RKO (cell line): ENCODE measurements at regions not wholly inside any gene's neighbourhood (a gene's known extent, or its start where the extent isn't known, plus 50 kb on each side); places are given as distances from the start of the nearest gene placed in this dataset.
"Not testable (repeated sequence)": the region's sequence is repeated elsewhere in the genome, so short reads cannot be mapped to it uniquely, and the experiment has no call there.

Experiments
- DNase-seq: peaks from one replicate; pipeline ENCODE4 v3.0.0-alpha.2; 2016; ENCODE audit warnings: low spot score

DNA sequence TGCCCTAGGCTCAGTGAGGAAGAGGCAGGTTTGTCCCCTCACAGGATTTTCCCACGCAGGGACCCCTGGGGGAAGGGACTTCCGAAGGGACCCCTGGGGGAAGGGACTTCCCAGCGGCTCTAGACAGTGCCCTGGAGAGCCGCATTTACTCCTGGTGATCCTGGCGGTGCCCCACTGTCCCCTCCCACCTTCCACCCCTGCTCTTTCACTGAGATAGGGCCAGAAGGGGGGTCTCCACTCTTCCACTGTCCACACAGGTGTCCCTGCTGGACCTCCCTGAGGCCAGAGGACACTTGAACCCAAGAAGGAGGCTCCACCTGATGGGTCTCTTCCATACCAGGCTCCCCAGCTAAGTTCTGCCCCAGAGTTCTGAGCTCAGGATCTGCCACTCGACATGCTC, 1333.9 kb downstream of the BRD1 start:
- DNase-seq: no peak

- DNase-seq: peak; percentile 74
Measured at GRCh38 chr22:48492366-48493320, 1335.0 kb downstream of the BRD1 start.

DNA sequence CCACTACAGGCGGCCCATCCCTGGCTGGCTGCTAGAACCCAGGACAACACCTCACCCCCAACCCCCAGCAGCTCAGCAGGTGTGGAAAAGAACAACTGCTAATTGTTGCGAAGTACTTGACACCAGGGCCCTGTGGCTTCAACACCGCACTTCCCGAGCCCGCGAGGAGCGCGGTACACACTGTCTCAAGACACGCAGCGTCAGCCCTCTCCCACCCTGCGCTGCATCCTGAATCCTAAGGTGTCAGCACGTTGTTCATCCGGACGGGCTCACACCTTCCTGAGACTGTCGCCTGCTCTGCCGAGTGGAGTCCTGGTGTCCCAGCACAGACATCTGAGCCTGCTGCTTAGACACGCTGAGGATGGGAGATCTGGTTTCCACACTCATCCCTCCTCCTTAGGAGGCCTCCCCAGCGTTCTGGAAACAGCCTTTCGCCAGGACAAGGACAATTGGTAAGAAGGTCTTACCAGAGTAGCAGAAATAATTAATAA, 1336.2 kb downstream of the BRD1 start:
- no peak for DNase-seq

DNA sequence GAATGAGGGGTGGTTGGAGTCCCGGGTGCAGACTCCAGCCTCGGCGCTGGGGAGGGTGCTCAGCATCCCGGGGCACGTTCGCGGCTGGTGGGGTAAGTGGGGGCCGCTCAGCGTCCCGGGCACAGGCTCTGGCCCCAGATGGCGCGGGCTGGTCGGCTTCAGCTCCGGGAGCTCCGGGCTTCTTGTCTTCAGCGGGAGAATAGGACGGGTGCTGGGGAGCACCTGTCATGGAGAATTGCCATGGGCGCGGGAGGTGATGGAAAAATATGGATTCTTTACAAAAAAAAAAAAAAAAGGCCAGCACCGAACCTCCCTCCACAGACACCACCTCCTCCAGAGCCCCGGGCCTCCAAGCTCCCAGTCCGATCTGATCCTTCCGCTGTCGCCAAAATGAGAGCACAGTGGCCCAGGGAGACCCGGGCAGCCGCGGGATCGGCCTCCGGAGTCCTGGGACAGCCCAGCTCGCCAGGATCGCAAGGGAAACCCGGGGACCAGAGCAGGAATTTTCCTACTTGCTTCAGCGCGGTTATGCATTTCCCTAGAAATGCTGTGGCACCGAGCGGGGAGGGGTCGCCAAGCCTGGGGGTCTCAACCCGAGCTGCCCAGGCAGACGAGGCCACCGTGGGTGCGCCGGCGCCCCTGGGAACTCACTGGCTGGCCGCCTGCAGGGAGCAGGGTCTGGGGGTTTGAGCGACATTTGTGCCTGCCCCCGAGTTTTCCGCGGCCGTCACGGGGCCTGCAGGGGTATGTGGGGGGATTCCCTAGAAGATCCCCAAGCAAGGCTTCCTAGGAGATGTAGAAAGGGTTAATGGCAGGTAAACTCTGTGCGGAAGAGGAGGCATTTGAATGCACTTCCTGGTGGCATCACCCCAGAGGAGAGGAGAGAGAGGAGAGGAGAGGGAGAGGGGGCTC, 1336.9 kb downstream of the BRD1 start:
- DNase-seq: no peak

DNA sequence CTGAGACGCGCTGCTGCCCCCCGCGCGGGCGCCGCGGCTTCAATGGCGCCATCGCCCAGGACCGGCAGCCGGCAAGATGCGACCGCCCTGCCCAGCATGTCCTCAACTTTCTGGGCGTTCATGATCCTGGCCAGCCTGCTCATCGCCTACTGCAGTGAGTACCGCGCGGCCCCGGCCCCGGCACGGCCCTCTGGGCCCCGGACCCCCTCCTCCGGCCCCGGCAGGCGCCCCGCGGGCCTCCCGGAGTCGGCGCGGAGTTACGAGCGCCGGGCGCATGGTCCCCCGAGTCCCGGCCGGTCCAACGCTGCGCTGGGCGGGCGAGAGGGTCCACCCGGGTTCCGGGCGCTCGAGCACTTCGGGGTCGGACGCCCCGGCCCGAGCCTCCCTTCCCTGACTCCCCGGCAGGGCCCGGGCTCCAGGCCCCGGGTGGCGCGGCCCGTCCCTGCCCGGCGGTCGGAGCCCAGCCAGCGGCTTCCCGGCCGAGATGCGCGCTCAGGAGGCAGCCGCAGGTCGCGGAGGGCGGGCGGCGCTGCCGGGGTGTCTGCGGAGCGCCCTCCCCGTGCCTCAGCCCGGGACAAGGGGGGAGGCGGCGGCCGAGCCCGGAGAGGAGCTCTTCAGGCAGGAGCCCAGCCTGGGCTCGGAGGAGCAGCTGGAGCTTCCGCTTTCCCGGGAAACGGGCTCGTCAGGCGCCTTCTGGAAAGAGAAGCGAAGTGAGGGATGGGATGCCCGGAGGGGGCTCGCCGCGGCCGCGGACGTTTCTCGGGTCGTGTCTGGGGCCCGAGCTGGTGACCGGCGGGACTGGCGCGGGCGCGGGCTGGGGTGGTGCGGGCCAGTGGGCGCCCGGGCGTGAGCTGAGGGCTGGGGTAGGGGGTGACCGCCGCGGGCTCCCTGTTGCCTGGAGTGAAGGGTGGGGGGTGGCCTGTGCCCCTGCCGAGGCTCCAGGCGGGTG, 1337.8 kb downstream of the BRD1 start:
- no peak for DNase-seq

DNA sequence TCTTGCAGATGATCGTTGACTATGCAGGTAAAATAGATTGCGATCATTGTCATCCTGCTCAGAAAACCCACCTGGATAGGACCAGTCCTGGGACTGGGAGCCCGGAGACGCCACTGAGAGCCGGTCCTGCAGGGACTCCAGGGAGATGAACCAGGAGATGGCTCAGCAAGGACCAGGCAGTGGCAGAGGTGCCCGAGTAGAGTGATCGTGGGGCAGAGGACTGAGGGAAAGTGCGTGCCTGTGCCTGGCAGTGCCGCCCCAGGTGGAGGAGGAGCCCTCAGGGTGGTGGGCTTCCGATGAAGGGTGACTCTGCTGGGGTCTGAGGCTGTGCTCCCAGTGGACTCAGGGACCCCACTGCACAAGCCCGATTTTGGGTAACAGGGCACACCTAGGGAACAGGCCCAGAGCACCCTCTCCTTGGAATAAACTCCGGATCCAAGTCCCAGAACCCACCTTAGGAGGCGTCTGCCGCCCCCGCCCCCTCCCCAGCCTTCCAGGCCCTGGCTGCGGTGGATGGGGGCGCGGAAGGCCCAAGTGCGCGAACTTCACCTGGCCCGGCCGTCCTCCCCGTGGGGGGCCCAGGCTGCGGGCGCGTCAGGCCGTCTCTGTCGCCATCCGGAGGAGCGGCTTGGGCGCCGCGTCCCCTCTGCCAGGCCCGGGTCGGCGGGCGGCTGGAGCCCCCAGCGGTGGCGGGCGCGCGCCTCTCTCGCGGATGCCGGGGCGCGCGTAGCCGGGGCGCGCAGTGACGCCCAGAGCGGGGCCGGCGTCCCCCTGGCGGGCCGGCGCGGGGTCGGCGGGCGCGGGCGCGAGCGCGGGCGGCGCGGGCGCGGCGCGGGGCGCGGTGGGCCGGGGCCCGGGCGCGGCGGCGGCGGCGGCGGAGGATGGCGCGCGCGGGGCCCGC, 1338.8 kb downstream of the BRD1 start:
- DNase-seq: no peak

DNA sequence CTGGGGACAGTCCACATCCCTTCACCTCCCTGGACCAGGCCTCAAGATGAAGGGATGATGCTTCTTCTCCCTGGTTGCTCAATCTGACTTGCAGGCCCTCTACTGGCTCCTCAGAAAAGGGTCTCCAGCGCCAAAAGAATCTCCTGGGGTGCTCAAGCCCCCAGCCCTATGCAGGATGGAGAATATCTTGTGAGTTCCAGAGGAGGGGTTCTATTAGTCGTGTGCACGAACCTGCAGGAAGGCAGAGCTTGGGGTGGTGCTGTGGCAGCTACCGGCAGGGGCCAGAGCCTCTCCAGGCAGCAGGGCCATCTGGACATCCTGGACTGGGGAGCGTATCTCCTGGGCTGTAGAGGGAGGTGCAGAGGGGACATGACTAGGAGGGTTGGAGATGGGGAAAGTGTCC, 1339.5 kb downstream of the BRD1 start:
- no peak for DNase-seq

DNA sequence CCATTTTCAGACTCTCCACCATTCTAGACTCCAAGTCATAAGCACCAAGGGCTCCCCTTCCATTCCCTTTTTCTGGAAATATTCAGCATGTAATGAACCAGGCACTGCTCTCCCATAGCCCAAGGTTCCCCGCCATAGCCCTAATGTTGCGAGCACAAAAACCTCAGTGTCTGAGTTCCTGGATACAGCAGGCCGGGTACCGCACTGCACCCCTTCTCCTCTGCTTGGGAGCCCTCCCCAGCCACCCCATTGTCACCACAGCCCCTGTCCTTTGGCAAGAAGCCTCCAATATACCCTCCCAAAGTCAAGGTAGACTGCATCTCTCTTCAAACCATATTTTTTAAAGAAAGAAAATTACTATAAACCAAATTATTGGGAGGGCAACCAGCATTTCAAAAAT, 1341.1 kb downstream of the BRD1 start:
- DNase-seq: no peak

GRCh38 chr22:48486134-48486532, 1341.5 kb downstream of the BRD1 start:
- DNase-seq: no peak

GRCh38 chr22:48485149-48486133, 1342.2 kb downstream of the BRD1 start:
- DNase-seq: no peak

- DNase-seq: no peak
Measured at GRCh38 chr22:48483764-48484528, 1343.7 kb downstream of the BRD1 start.

DNA sequence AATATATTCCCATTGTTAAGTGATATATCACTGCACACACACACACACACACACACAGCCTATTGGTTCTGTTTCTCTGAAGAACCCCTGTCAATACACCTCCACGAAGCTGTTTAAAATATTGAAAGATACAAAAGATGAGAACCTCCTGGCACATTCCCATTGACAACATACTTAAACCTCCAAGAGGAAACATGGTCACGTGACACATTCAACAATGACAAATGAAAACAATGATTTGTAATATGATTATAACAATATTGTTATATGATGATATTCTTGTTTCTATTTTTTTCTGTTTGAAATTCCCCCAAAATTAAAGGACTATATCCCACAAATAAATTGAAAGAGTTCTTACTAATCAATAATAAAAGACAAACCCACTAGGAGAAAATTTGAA, 1344.9 kb downstream of the BRD1 start:
- DNase-seq: no peak

DNA sequence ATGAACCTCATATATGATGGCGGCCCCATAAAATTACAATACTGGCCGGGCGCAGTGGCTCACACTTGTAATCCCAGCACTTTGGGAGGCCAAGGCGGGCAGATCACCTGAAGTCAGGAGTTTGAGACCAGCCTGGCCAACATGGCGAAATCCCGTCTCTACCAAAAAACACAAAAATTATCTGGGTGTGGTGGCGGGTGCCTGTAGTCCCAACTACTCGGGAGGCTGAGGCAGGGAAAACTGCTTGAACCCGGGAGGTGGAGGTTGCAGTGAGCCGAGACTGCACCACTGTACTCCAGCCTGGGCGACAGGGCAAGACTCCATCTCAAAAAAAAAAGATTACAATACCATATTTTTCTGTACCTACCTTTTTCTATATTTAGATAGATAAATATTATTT, 1345.5 kb downstream of the BRD1 start:
- not testable (repeated sequence) for DNase-seq

DNA sequence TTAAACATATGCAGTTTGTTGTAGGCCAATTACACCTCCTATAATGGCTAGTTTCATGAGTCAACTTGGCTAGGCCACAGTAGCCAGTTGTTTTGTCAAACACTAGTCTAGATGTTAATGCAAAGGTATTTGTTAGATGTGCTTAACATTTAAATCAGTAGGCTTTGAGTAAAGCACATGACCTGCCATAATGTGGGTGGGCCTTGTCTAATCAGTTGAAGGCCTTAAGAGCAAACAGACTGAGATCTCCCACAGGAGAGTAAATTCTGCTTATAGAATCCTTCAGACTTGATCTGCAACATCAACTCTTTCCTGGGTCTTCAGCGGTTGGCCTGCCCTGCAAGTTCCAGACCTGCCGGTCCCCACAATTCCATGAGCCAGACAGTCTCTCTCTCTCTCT, 1345.9 kb downstream of the BRD1 start:
- DNase-seq: no peak

DNA sequence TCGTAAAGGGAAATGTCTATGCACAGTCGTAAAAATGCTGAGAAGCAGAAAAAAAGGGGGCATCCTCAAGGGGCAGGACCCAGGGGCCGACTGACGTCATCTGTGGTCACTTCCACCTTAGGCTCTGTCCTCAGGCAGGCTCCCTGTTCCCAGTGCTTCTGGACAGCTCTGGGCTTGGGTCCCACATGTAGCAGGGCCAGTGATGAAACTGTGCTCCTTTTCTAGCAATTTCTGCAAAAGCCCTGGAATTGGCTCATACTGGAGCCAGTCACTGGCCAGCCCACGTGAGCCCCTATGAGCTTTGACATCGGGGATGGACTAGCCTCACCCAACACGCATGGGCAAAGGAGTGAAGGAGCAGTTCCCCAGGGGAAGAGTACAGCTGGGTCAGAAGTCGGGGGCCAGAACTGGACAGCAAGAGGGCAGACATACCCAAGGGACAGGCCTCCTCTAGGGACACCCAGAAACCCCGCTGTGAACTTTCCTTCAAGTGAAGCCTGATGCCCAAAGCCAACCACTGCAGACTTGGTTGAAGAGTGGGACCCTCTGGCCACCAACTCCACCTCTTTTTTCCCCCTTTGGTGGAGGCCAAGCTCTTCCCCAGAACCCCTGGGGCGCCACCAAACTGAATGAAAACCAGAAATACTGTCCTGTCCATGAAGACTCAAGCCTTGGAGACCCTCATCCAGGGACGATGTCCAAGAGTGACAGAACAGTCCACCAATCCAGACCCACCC, 1349.0 kb downstream of the BRD1 start:
- DNase-seq: no peak

DNA sequence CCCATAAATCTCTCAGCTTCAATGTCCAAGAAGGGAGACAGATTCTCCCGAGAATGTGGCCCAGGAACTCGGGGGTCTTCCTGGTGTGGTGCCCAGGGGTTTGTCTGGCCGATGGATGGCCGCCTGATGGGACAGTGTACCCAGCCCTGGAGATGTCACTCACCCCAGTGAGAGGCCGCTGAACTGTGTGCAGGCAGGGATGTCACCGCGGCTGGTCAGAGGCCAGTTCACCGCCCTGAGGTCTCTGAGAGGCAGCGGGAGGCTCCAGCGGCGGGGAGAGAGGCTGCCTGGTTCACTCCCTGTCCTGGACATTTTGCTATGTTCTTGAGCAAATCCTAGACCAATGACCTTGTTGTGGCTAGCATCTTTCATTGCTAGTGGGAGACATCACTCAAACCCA, 1349.5 kb downstream of the BRD1 start:
- DNase-seq: no peak

GRCh38 chr22:48477031-48477721, 1350.5 kb downstream of the BRD1 start:
- DNase-seq: no peak
